HG03439 (cell line): ENCODE measurements at regions not wholly inside any gene's neighbourhood (a gene's known extent, or its start where the extent isn't known, plus 50 kb on each side); places are given as distances from the start of the nearest gene placed in this dataset.
"Not testable (repeated sequence)": the region's sequence is repeated elsewhere in the genome, so short reads cannot be mapped to it uniquely, and the experiment has no call there.

Source experiments
- ATAC-seq: cut with Tn5 transposase; IDR thresholded peaks from one replicate; pipeline ENCODE4 v1.9.1; 2021; ENCODE audit warnings: mild to moderate bottlenecking, moderate library complexity; ENCODE audit not compliant: unreplicated experiment

GRCh38 chr5:166695326-166695725 is 1596.1 kb upstream of the WWC1 start:
- ATAC-seq, result no peak

DNA sequence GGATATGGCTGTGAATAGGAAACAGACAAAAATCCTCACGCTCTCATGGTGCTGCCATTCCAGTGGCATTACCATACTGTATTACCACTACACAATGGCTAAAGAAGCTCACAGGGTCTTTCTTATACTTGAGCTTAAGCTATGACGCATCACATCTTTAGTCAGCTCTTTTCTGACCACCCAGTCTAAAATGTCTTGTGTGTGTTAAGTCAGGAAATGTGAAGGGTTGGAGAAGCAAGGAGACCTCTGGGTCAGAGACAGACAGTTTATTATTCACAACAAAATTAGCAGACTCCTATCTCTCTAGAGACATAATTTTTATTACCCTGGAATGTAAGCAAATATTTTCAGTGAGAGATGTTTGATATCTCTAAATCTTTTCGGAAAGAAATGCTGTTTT is 1583.2 kb upstream of the WWC1 start:
- ATAC-seq, result no peak

GRCh38 chr5:166709691-166710090 is 1581.8 kb upstream of the WWC1 start:
- no peak for ATAC-seq

- ATAC-seq, result no peak
Measured at GRCh38 chr5:166710271-166710670, 1581.2 kb upstream of the WWC1 start.

- ATAC-seq, result no peak
Measured at GRCh38 chr5:166712447-166713185, 1578.8 kb upstream of the WWC1 start.

DNA sequence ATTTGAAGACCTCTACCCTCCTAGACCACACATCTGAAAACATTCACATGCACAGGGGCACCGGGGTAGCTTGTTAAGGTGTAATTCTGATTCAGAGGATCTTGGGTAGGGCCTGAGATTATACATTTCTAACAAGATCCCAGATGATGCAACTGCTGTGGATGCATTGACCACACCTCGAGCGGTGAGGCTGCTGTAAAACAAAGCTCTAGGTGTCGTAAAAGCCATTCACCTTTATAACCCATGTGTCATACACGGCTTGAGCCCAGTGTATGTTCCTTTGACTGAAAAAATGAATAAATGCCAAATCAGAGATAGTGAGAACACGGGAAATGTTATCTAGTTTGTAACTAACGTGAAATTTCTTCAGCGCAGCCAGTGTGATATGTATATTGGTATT is 1578.2 kb upstream of the WWC1 start:
- ATAC-seq, result no peak

- ATAC-seq, result no peak
Measured at GRCh38 chr5:166716856-166717492, 1574.5 kb upstream of the WWC1 start.

- no peak for ATAC-seq
Measured at GRCh38 chr5:166719991-166720390, 1571.5 kb upstream of the WWC1 start.

GRCh38 chr5:166722939-166723338 is 1568.5 kb upstream of the WWC1 start:
- no peak for ATAC-seq

DNA sequence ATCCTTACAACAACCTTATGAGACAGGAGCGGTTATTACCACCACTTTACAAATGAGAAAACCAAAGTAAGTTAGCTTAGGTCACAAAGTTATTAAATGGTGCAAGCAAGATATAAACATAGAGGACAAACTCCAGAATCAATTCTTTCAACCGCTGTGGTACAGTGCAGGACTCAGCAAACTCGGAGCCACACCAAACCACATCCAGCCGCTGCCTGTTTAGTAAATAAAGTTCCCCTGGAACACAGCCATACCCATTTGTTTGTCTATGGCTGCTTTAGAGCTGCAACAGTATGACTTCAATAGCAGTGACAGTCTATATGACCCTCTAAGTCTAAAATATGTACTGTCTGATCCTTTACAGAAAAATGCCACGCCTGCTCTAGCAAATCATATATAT is 1567.2 kb upstream of the WWC1 start:
- ATAC-seq, result no peak

DNA sequence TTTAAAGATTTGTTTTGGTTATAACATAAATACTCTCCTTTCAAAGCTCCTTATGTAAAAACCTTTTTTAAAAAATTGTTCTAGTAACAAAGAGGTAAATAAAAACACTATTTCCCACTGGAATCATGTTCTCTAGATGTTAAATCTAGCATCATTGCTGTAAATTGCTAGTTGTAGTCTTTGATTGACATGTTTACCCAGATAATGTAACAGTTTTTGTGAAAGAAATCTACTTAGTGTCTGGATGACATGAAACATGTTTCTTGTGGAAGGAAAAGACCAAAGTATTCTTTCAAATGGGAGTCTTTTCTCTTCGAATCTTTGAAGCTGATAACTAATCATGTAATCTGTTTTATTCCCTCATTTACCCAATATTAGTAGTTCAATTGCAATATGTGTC is 1565.9 kb upstream of the WWC1 start:
- no peak for ATAC-seq

GRCh38 chr5:166726406-166726805 is 1565.0 kb upstream of the WWC1 start:
- no peak for ATAC-seq

DNA sequence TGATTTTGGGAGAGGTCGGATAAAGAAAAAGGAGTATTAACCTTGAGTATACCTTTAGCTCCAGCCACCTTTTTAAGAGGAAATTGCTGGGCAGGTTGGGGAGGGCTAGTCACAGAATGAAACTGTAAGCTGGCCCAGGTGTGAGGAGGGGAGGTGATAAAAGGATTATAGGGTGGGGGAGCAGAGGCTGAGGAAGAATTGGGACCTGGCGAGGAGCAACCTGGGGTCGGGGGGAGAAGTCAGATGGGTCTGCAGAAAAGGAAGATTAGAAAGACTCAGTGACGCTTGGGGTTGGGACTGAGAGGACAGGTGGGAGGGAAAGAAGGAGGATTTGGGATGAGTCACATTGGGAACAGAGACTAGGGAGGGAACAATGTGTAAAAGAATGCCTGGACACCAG is 1548.5 kb upstream of the WWC1 start:
- ATAC-seq, result not testable (repeated sequence)

DNA sequence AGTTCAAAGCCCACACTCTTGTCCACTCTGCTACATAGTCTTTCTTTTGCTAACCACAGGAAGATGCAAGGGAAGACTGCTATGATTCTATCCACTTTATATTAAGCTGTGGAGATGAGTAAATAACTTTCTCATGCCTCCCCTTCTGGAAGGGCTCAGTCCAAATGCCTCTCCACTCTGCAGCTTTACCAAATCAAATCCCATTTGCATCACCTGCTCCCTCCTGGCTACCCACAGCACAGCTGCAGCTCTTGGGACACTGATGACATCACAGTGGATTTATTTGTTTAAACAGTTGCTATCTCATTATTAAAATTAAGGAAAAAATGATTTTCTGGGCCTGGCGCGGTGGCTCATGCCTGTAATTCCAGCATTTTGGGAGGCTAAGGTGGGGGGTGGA is 1544.9 kb upstream of the WWC1 start:
- ATAC-seq, result no peak

- ATAC-seq, result no peak
Measured at GRCh38 chr5:166750376-166750775, 1541.1 kb upstream of the WWC1 start.

DNA sequence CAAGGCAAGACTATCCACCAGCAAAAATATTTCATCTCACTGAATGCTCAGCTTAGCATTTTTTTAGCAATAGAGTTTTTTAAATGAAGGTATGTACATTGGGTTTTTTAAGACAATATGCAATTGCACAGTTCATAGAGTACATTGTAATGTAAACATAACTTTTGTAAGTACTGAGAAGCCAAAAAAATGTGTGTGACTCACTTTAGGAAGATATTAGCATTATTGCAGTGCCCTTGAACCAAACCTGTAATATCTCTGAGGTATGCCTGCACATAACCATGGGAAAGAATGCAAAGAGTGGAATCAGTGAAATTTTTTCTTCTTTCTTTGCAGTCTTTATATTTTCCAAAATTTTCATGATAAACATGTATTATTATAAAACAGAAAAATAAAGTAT is 1533.3 kb upstream of the WWC1 start:
- ATAC-seq, result no peak

GRCh38 chr5:166767858-166768257 is 1523.6 kb upstream of the WWC1 start:
- ATAC-seq, result no peak

- no peak for ATAC-seq
Measured at GRCh38 chr5:166768536-166768935, 1522.9 kb upstream of the WWC1 start.

GRCh38 chr5:166772770-166773169 is 1518.7 kb upstream of the WWC1 start:
- no peak for ATAC-seq

GRCh38 chr5:166781737-166782136 is 1509.7 kb upstream of the WWC1 start:
- ATAC-seq, result no peak

GRCh38 chr5:166784545-166785078 is 1506.8 kb upstream of the WWC1 start:
- no peak for ATAC-seq

- ATAC-seq, result no peak
Measured at GRCh38 chr5:166786178-166786577, 1505.3 kb upstream of the WWC1 start.
